SK-N-SH (cell line): ENCODE measurements at regions not wholly inside any gene's neighbourhood (a gene's known extent, or its start where the extent isn't known, plus 50 kb on each side); places are given as distances from the start of the nearest gene placed in this dataset.

ENCODE experiments used
- CTCF ChIA-PET: fragments of 300-600, 350-600 bp; formaldehyde crosslinking; extraction: SDS; loops from one replicate; lab custom pipeline; 2021; lab: Yijun Ruan, JAX
- POLR2A ChIA-PET: fragments of 350-600 bp; sonication (Branson Sonifier 250); formaldehyde crosslinking; extraction: SDS; loops from one replicate; lab custom pipeline; 2020; ENCODE audit warnings: antibody characterized with exemption, inconsistent platforms; lab: Yijun Ruan, JAX
- DNase-seq: peaks from one replicate; pipeline ENCODE4 v3.0.0; 2012
- H2AFZ ChIP-seq: fragments of 200-600 bp; sonication (generic); 2 replicates; pipeline ENCODE4 v1.8.1; 2016; ENCODE audit warnings: antibody characterized with exemption, mild to moderate bottlenecking, low read depth
- H3F3A ChIP-seq: fragments of 200-600 bp; sonication (generic); replicated peaks from 2 replicates; pipeline ENCODE3; 2016; ENCODE audit warnings: antibody characterized with exemption, mild to moderate bottlenecking; ENCODE audit not compliant: insufficient read depth
- H3K27ac ChIP-seq, 2 experiments: fragments of 200-500 bp in 1 of 2; fragments of 200-600 bp in 1 of 2; sonication (Bioruptor generic) in 1 of 2; sonication (generic), shearing (Covaris generic) in 1 of 2; 2 replicates each; pipeline versions ENCODE4 v1.5.1 to v1.6.1; 2014 to 2016; ENCODE audit warnings: low read depth in 2 of 2, inconsistent platforms in 1 of 2, low read length in 1 of 2, mild to moderate bottlenecking in 1 of 2, mixed read lengths in 1 of 2
- H3K27me3 ChIP-seq: fragments of 200-600 bp; sonication (generic), shearing (Covaris generic); 2 replicates; pipeline ENCODE4 v1.6.1; 2016; ENCODE audit warnings: mixed run types; ENCODE audit not compliant: insufficient read depth
- H3K36me3 ChIP-seq, 2 experiments: fragments of 200-500 bp in 1 of 2; fragments of 200-600 bp in 1 of 2; sonication (Bioruptor generic) in 1 of 2; sonication (generic) in 1 of 2; replicated peaks in 1 of 2; 2 replicates each; pipeline versions ENCODE3 to v1.5.1; 2014 to 2016; ENCODE audit warnings: low read length in 1 of 2, mild to moderate bottlenecking in 1 of 2; ENCODE audit not compliant: insufficient read depth in 2 of 2, control insufficient read depth in 1 of 2
- H3K4me1 ChIP-seq, 2 experiments: fragments of 200-500 bp in 1 of 2; fragments of 200-600 bp in 1 of 2; sonication (Bioruptor generic) in 1 of 2; sonication (generic), shearing (Covaris generic) in 1 of 2; 2 replicates each; pipeline versions ENCODE4 v1.5.1 to v1.6.1; 2014 to 2016; ENCODE audit warnings: low read depth in 1 of 2, low read length in 1 of 2, mixed run types in 1 of 2; ENCODE audit not compliant: insufficient read depth in 2 of 2, control insufficient read depth in 1 of 2
- H3K4me2 ChIP-seq: fragments of 200-600 bp; sonication (generic), shearing (Covaris generic); 2 replicates; pipeline ENCODE4 v1.6.1; 2017; ENCODE audit warnings: mixed run types
- H3K4me3 ChIP-seq, 2 experiments: fragments of 200-500 bp in 1 of 2; fragments of 200-600 bp in 1 of 2; sonication (Bioruptor generic) in 1 of 2; sonication (generic), shearing (Covaris generic) in 1 of 2; 2 replicates each; pipeline versions ENCODE4 v1.5.1 to v1.8.1; 2014 to 2016; ENCODE audit warnings: low read depth in 2 of 2, inconsistent platforms in 1 of 2, low read length in 1 of 2, mild to moderate bottlenecking in 1 of 2, mixed read lengths in 1 of 2, moderate library complexity in 1 of 2
- H3K79me2 ChIP-seq: fragments of 200-600 bp; sonication (generic); 2 replicates; pipeline ENCODE4 v1.8.1; 2017; ENCODE audit warnings: mild to moderate bottlenecking; ENCODE audit not compliant: insufficient read depth
- H3K9ac ChIP-seq: fragments of 200-600 bp; sonication (generic); 2 replicates; pipeline ENCODE4 v1.6.1; 2017; ENCODE audit warnings: mixed run types
- H3K9me2 ChIP-seq: fragments of 200-600 bp; sonication (generic); 2 replicates; pipeline ENCODE4 v1.6.1; 2017; ENCODE audit warnings: mixed run types
- H3K9me3 ChIP-seq: fragments of 200-600 bp; sonication (generic); 2 replicates; pipeline ENCODE4 v1.6.1; 2017; ENCODE audit warnings: mixed run types, mild to moderate bottlenecking, moderate library complexity
- H4K20me1 ChIP-seq: fragments of 200-600 bp; sonication (generic); 2 replicates; pipeline ENCODE4 v1.6.1; 2017; ENCODE audit warnings: mild to moderate bottlenecking, mixed run types; ENCODE audit not compliant: insufficient read depth
- EZH2phosphoT487 ChIP-seq: fragments of 200-600 bp; sonication (generic); IDR thresholded peaks from 2 replicates; pipeline ENCODE4 v1.6.1; 2017; ENCODE audit warnings: low read depth, mixed run types, mild to moderate bottlenecking, antibody characterized with exemption, moderate library complexity, borderline replicate concordance
- MXI1 ChIP-seq: IDR thresholded peaks from 2 replicates; pipeline ENCODE4 v1.6.1; 2012; ENCODE audit warnings: mild to moderate bottlenecking, low read depth, low read length, improper control_type of control experiment
- NRF1 ChIP-seq: IDR thresholded peaks from 2 replicates; pipeline ENCODE4 v1.6.1; 2012; ENCODE audit warnings: low read depth, mild to moderate bottlenecking, low read length
- RFX5 ChIP-seq: IDR thresholded peaks from 2 replicates; pipeline ENCODE4 v1.6.1; 2012; ENCODE audit warnings: mild to moderate bottlenecking, improper control_type of control experiment, low read length
- RXRA ChIP-seq: IDR thresholded peaks from 2 replicates; pipeline ENCODE4 v1.4.0; 2012; ENCODE audit warnings: low read depth, mild to moderate bottlenecking, borderline replicate concordance
- SIN3A ChIP-seq: IDR thresholded peaks from 2 replicates; pipeline ENCODE4 v1.6.1; 2012; ENCODE audit warnings: low read depth, mild to moderate bottlenecking, low read length, moderate library complexity, borderline replicate concordance
- TEAD4 ChIP-seq: IDR thresholded peaks from 2 replicates; pipeline ENCODE4 v1.4.0; 2012; ENCODE audit warnings: mild to moderate bottlenecking, borderline replicate concordance; ENCODE audit not compliant: insufficient read depth
- WGBS: methylation state at CpG from one replicate; pipeline ENCODE4 v1.1.6; 2017; ENCODE audit warnings: low lambda C conversion rate; 5-methylcytosine and 5-hydroxymethylcytosine counted together
- TF ChIP-seq, protein P1 (sequence below): IDR thresholded peaks from 2 replicates; pipeline ENCODE4 v1.6.1; 2012; ENCODE audit warnings: mild to moderate bottlenecking, low read depth, low read length, moderate library complexity
- TF ChIP-seq, protein P2 (sequence below): IDR thresholded peaks from 2 replicates; pipeline ENCODE4 v1.4.0; 2012; ENCODE audit warnings: low read depth, borderline replicate concordance
- TF ChIP-seq, protein P3 (sequence below): IDR thresholded peaks from 2 replicates; pipeline ENCODE4; 2012

- TF ChIP-seq, protein P1, sequence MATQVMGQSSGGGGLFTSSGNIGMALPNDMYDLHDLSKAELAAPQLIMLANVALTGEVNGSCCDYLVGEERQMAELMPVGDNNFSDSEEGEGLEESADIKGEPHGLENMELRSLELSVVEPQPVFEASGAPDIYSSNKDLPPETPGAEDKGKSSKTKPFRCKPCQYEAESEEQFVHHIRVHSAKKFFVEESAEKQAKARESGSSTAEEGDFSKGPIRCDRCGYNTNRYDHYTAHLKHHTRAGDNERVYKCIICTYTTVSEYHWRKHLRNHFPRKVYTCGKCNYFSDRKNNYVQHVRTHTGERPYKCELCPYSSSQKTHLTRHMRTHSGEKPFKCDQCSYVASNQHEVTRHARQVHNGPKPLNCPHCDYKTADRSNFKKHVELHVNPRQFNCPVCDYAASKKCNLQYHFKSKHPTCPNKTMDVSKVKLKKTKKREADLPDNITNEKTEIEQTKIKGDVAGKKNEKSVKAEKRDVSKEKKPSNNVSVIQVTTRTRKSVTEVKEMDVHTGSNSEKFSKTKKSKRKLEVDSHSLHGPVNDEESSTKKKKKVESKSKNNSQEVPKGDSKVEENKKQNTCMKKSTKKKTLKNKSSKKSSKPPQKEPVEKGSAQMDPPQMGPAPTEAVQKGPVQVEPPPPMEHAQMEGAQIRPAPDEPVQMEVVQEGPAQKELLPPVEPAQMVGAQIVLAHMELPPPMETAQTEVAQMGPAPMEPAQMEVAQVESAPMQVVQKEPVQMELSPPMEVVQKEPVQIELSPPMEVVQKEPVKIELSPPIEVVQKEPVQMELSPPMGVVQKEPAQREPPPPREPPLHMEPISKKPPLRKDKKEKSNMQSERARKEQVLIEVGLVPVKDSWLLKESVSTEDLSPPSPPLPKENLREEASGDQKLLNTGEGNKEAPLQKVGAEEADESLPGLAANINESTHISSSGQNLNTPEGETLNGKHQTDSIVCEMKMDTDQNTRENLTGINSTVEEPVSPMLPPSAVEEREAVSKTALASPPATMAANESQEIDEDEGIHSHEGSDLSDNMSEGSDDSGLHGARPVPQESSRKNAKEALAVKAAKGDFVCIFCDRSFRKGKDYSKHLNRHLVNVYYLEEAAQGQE, result no peak
- TF ChIP-seq SIN3A, result no peak
- TF ChIP-seq RXRA, result no peak
- TF ChIP-seq, protein P2, sequence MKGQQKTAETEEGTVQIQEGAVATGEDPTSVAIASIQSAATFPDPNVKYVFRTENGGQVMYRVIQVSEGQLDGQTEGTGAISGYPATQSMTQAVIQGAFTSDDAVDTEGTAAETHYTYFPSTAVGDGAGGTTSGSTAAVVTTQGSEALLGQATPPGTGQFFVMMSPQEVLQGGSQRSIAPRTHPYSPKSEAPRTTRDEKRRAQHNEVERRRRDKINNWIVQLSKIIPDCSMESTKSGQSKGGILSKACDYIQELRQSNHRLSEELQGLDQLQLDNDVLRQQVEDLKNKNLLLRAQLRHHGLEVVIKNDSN, result no peak
- TF ChIP-seq NRF1, result no peak
- TF ChIP-seq TEAD4, result no peak
- TF ChIP-seq EZH2phosphoT487, result no peak
- TF ChIP-seq, protein P3, sequence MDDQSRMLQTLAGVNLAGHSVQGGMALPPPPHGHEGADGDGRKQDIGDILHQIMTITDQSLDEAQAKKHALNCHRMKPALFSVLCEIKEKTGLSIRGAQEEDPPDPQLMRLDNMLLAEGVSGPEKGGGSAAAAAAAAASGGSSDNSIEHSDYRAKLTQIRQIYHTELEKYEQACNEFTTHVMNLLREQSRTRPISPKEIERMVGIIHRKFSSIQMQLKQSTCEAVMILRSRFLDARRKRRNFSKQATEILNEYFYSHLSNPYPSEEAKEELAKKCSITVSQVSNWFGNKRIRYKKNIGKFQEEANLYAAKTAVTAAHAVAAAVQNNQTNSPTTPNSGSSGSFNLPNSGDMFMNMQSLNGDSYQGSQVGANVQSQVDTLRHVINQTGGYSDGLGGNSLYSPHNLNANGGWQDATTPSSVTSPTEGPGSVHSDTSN, result no peak
- no peak for TF ChIP-seq MXI1
Observed at GRCh38 chr5:167985373-167985772, 306.1 kb upstream of the WWC1 start (continued).

DNA sequence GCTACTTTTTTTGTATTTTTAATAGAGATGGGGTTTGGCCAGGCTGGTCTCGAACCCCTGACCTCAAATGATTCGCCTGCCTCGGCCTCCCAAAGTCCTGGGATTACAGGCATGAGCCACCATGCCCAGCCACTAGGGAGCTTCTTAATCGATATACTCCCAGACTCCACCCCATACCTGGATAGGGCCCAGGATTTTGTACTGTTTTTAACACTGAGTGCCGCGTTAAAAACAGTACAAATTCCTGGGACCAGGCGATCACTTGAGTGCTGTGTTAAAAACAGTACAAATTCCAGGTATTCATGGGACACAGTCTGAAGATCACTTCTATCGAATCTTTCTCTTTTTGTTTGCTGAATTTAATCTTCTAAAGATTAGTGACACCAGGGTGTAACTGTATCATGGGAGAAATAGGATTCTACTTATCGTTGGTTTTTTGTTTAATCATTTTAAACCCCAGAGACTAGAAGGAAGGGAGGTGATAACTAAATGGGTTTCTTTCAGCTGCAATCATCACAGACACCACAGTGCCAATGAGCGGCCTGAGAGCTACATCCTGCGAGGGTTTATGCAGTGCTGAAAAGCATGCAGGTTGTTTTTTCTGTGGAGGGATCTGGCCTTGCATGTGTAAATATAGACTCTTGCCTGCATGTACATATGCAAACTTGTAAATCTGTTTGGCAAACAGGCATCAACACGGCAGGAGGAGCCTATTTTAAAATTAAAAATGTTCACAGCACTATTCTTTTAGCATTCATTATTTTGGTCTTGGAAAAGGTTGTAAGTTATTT lies 303.8 kb upstream of the WWC1 start:
- no peaks in the 10 kb centered on the region for H4K20me1 ChIP-seq
- CTCF ChIA-PET, result interaction anchor here (1.0 kb wide), 1 partner anchor 43 kb away, joined by 3 read pairs; no protein-coding TSS in a partner anchor
- H3K4me1 ChIP-seq, result no peaks in the 10 kb centered on the region; a peak in 1 of 4 replicates
- H3K79me2 ChIP-seq, result no peaks in the 10 kb centered on the region
- no peaks in the 10 kb centered on the region for H3K27me3 ChIP-seq
- no peak for TF ChIP-seq RFX5
- no peak overlapping the region for H3K4me2 ChIP-seq
- no peaks in the 10 kb centered on the region for H3K36me3 ChIP-seq
- H3K4me3 ChIP-seq, result no peak overlapping the region
- no peaks in the 10 kb centered on the region for H3K9me2 ChIP-seq
- POLR2A ChIA-PET, result no interaction called here
- no peak overlapping the region for H3K9ac ChIP-seq
- no peak for DNase-seq
- H3K9me3 ChIP-seq, result no peaks in the 10 kb centered on the region
- no peak overlapping the region for H3K27ac ChIP-seq
- H3F3A ChIP-seq, result no peaks in the 10 kb centered on the region
- no peak overlapping the region for H2AFZ ChIP-seq
- 58% methylated on average over 11 of the region's 12 CpGs for WGBS
